ENCODE measurements at regions not wholly inside any gene's neighbourhood (a gene's known extent, or its start where the extent isn't known, plus 50 kb on each side); places are given as distances from the start of the nearest gene placed in this dataset.
"Not testable (repeated sequence)": the region's sequence is repeated elsewhere in the genome, so short reads cannot be mapped to it uniquely, and the experiment has no call there.

- DNase-seq (ENCODE audit: extremely low read depth in 1 of 11, low read depth in 9 of 11, low spot score in 4 of 11), result no peak
These were observed 1438.5 kb upstream of the CELF2 start for GRCh38 chr10:9579110-9579705.

GRCh38 chr10:9582803-9583202 lies 1434.9 kb upstream of the CELF2 start:
- DNase-seq (ENCODE audit: extremely low read depth in 1 of 11, low read depth in 9 of 11, low spot score in 4 of 11), result not testable (repeated sequence)

DNA sequence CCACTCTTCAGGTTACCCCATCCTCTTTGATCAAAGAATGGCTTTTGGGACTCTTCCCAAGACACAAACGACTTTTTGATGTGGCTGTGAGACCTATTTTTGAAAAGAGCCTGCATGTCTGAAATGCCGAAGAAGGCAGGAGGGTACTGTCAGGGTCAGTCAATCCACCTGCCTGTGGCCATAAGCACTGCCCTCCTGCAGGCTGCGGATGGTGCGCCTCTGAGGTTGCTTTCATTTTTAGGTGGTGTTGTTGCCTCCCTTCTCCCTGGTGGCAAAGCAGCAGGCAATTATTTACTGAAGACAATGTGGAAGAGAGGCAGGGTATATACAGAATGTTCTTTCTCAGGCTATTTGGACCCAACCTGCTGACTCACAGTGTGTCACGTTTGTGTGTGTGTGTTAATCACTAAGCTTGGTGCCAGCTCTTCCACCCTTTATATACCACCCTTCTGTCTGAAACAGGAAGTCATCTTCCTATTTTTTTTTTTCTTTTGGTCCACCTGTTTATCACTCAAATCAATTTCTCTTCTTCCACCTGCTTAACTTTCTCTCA lies 1421.2 kb upstream of the CELF2 start:
- no peak for DNase-seq (ENCODE audit: extremely low read depth in 1 of 11, low read depth in 9 of 11, low spot score in 4 of 11)

GRCh38 chr10:9602998-9603397 lies 1414.7 kb upstream of the CELF2 start:
- DNase-seq (ENCODE audit: extremely low read depth in 1 of 11, low read depth in 9 of 11, low spot score in 4 of 11), result no peak

GRCh38 chr10:9603972-9604371 lies 1413.7 kb upstream of the CELF2 start:
- no peak for DNase-seq (ENCODE audit: extremely low read depth in 1 of 11, low read depth in 9 of 11, low spot score in 4 of 11)

DNA sequence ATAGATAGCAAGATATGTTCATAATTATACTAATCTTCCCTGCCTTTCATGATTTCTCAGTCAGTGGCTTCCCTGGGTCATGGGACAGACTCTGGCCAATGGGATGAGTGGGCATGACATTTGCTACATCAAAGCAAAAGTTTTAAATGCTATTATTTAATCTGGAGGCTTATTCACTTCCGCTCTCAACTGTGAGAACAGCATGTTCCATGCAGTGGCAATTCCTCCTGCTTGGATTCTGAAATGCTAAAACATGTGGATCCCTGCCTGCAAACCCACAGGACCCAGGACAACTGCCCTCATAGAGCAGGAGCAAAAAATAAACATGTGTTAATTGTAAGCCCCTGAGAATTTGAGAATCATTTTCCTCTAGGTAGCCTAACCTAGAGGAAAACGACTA lies 1412.4 kb upstream of the CELF2 start:
- no peak for DNase-seq (ENCODE audit: extremely low read depth in 1 of 11, low read depth in 9 of 11, low spot score in 4 of 11)

DNA sequence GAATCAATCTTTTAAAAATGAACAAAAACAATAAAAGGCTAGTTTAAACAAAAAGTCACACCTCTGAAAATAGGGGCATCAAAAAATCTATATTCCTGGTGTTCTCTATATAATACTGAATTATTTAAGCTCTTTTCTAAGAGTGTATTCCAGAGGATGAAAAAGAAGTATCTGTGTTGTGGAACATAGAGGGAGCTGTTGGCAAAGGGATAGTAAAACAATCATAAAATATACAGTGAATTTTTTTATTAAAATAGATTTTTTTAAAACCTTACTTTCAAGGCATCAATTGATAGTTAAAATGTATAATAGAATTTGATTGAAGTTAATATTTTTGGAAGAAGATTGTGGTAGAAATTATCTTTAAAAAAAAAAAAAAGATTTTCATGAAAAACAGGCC lies 1409.1 kb upstream of the CELF2 start:
- DNase-seq (ENCODE audit: extremely low read depth in 1 of 11, low read depth in 9 of 11, low spot score in 4 of 11), result peak in 5 of 11 donors; percentile 3 to 16 (median 4)

DNA sequence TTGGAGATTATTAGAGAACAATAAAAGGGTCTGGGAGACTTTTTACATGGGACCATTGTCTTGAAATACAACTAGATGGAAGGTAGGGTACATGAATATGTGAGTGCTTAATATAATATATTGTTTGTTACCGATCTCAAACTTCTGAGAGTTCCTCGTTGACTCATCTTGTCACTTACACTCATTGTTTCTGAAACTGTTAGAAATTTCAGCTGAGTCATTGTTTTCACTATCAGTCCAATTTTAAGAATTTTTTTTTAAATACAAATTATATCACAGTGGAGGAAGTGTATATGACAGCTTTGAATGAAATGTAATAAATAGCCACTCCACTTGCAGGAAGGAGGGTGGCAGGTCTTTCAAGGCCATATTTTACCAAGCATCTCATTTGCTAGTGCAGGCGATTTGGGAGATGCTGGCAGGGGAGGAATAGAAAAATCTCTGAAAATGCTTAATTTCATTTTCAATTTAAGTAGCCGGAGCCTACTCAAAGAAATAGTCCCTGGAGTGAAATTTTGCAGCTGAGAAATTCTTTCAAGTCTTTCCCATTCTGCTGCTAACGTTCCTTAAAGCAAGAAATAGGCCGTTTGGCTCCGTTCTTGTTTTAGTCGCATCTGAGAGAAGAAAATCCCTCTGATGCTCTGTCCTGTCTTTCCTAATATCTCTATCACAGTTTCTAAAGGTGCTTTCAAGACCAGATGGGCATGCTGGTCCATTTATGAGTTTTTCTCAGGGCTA lies 1404.2 kb upstream of the CELF2 start:
- no peak for DNase-seq (ENCODE audit: extremely low read depth in 1 of 11, low read depth in 9 of 11, low spot score in 4 of 11)

GRCh38 chr10:9615189-9615588 lies 1402.5 kb upstream of the CELF2 start:
- DNase-seq (ENCODE audit: extremely low read depth in 1 of 11, low read depth in 9 of 11, low spot score in 4 of 11), result no peak

- no peak for DNase-seq (ENCODE audit: extremely low read depth in 1 of 11, low read depth in 9 of 11, low spot score in 4 of 11)
These were observed 1396.5 kb upstream of the CELF2 start for GRCh38 chr10:9621216-9621615.

DNA sequence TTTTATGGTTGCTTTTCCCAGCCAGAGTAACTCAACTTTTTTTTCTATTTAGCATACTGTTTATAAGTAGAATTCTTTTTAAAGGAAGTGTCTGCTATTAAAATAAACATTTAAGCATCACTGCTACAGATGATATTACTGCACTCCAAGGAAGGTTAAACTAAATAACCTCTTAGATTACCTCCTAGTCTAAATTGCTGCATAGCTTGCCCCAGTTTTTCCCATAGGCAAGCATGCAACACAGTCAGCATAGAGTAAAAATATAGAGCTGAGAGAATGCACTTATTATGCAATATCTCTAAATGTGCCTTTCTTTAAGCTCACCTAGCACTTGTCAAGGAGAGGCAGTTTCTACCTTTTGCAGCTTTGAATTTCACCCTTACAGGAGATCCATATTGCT lies 1392.4 kb upstream of the CELF2 start:
- no peak for DNase-seq (ENCODE audit: extremely low read depth in 1 of 11, low read depth in 9 of 11, low spot score in 4 of 11)

DNA sequence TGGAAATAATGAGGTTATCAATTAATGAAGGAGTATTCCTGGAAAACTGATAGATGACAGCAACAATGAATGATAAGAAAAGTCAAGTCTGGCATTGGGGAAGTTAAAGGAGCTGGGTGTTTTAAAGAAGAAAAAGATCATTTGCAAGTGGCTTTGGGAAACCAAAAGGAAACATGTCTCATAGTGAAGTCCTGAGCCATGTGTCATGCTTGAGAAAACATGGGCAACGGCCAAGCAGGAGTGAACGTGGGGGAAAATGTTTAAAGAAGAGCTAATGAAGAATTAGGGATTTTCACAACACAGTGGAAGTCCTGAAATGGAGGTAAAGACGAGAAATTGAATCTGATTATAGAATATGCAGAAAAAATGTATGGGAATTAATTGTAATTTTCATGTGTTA lies 1383.2 kb upstream of the CELF2 start:
- no peak for DNase-seq (ENCODE audit: extremely low read depth in 1 of 11, low read depth in 9 of 11, low spot score in 4 of 11)

GRCh38 chr10:9635691-9636090 lies 1382.0 kb upstream of the CELF2 start:
- no peak for DNase-seq (ENCODE audit: extremely low read depth in 1 of 11, low read depth in 9 of 11, low spot score in 4 of 11)

DNA sequence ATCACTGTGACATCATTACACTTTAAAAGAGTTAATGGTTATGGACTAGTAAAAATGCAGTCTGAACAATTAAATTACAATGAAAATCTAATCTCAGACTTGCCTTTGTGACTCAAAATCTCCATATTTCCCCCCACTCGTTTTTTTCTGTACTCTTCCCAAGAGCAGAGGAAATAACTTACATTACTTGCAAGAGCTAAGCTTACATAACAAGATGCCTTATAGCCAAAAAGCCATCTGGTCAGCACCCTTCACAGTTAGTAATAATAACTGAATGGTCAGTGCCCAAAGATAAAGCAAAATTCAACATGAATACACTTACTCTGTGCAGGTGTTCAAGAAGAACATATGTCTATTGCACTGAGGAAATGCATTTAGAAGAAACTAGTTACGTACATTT lies 1381.5 kb upstream of the CELF2 start:
- no peak for DNase-seq (ENCODE audit: extremely low read depth in 1 of 11, low read depth in 9 of 11, low spot score in 4 of 11)

DNA sequence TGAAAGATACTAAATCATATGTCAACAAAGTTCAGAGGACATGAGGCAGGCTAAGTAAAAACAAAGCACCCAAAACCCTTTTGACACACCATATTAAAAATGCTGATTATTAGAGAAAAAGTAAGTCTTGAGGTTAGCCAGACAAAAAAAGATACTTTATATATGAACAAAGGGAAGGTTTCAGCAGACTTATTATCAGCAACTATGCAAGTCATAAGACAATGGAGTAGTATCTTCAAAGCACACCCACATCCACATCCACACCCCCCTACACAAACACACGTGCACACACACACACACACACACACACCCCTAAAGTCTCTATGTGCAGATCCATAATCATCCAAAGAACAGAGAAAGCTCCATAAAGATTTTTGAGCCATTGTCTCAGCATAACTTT lies 1373.9 kb upstream of the CELF2 start:
- no peak for DNase-seq (ENCODE audit: extremely low read depth in 1 of 11, low read depth in 9 of 11, low spot score in 4 of 11)

GRCh38 chr10:9645404-9645803 lies 1372.3 kb upstream of the CELF2 start:
- DNase-seq (ENCODE audit: extremely low read depth in 1 of 11, low read depth in 9 of 11, low spot score in 4 of 11), result no peak

- DNase-seq (ENCODE audit: extremely low read depth in 1 of 11, low read depth in 9 of 11, low spot score in 4 of 11), result no peak
These were observed 1371.6 kb upstream of the CELF2 start for GRCh38 chr10:9645928-9646600.

DNA sequence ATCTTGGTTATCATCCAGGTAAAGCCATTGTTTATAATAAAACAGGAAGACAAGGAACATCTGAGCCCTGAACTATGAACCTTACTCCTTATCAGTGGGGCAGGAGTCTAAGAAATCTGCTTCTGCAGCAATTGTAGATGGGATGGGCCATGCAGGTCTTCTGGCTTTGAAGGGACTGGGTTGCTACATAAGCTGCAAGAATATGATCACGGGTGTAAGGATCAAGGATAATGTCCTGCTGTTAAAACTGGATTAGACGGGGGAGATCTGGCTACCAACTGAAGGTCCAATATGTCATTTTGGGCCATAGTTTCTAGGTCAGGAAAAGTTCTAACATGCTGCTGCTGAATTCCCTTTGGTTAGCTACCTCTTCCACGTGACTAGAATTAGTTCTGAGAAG lies 1363.4 kb upstream of the CELF2 start:
- DNase-seq (ENCODE audit: extremely low read depth in 1 of 11, low read depth in 9 of 11, low spot score in 4 of 11), result no peak

DNA sequence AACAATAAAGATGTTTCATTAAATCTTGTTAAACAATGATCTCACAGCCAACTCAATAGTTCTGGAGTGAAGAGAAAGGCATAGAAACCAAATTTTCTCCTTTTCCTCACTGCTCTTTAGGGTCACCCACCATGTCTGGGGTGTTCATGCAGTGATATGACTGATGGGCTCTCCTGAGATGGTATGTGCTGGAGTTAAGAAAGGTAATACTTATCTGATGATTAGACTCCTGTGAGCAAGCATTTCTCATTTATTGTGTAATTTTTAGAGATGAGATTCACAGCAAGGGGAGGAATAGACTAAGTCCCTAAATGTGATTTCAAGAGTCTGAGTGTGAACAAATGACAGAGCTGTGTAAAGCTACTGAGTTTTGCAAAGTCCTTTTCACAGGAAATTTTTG lies 1361.3 kb upstream of the CELF2 start:
- DNase-seq (ENCODE audit: extremely low read depth in 1 of 11, low read depth in 9 of 11, low spot score in 4 of 11), result no peak

- DNase-seq (ENCODE audit: extremely low read depth in 1 of 11, low read depth in 9 of 11, low spot score in 4 of 11), result no peak
These were observed 1360.7 kb upstream of the CELF2 start for GRCh38 chr10:9656996-9657395.

All from renal cortex interstitium (tissue), 11 donors.